Neural cell (in vitro differentiated cells): ENCODE measurements at regions not wholly inside any gene's neighbourhood (a gene's known extent, or its start where the extent isn't known, plus 50 kb on each side); places are given as distances from the start of the nearest gene placed in this dataset.

Experiments used
- H2AFZ ChIP-seq: fragments of 200-600, 300-800 bp; sonication (generic), shearing (Covaris generic); 2 replicates; pipeline ENCODE4 v1.6.0; 2014; ENCODE audit warnings: low read depth, mild to moderate bottlenecking, antibody characterized with exemption, low read length, moderate library complexity
- H3F3A ChIP-seq: fragments of 200-600 bp; shearing (Covaris generic); 2 replicates; pipeline ENCODE4 v1.6.1; 2016; ENCODE audit warnings: mild to moderate bottlenecking, moderate library complexity, mixed read lengths, antibody characterized with exemption, low read length; ENCODE audit not compliant: insufficient read depth, poor library complexity, severe bottlenecking
- H3K27ac ChIP-seq: fragments of 200-600, 300-800 bp; sonication (generic), shearing (Covaris generic); 2 replicates; pipeline ENCODE4 v1.5.1; 2014; ENCODE audit warnings: mild to moderate bottlenecking, low read length, moderate library complexity
- H3K27me3 ChIP-seq: fragments of 300-800, 200-600 bp; sonication (generic), shearing (Covaris generic); 2 replicates; pipeline ENCODE4 v1.6.0; 2014; ENCODE audit warnings: mild to moderate bottlenecking, low read depth, low read length, moderate library complexity; ENCODE audit not compliant: insufficient read depth
- H3K36me3 ChIP-seq: fragments of 300-800, 200-600 bp; sonication (generic), shearing (Covaris generic); 2 replicates; pipeline ENCODE4 v1.5.1; 2014; ENCODE audit warnings: mild to moderate bottlenecking, antibody characterized with exemption, low read length, moderate library complexity; ENCODE audit not compliant: insufficient read depth
- H3K4me2 ChIP-seq: fragments of 300-800, 200-600 bp; sonication (generic), shearing (Covaris generic); 2 replicates; pipeline ENCODE4 v1.6.0; 2014; ENCODE audit warnings: mild to moderate bottlenecking, low read length
- H3K4me3 ChIP-seq: fragments of 300-800, 200-600 bp; sonication (generic), shearing (Covaris generic); 2 replicates; pipeline ENCODE4 v1.5.1; 2014; ENCODE audit warnings: mild to moderate bottlenecking, low read length, moderate library complexity
- H3K79me2 ChIP-seq: fragments of 200-600 bp; shearing (Covaris generic); replicated peaks from 2 replicates; pipeline ENCODE4 v1.6.0; 2014; ENCODE audit warnings: mild to moderate bottlenecking, low read length, moderate library complexity; ENCODE audit not compliant: insufficient read depth
- H3K9ac ChIP-seq: fragments of 300-800, 200-600 bp; sonication (generic), shearing (Covaris generic); 2 replicates; pipeline ENCODE4 v1.6.1; 2016; ENCODE audit warnings: mild to moderate bottlenecking, low read length, mixed read lengths
- H3K9me2 ChIP-seq: fragments of 200-600 bp; shearing (Covaris generic); 2 replicates; pipeline ENCODE4 v1.6.1; 2016; ENCODE audit warnings: mild to moderate bottlenecking, low read length, mixed read lengths; ENCODE audit not compliant: insufficient read depth
- H3K9me3 ChIP-seq: fragments of 200-600, 300-800 bp; sonication (generic), shearing (Covaris generic); 2 replicates; pipeline ENCODE4 v1.6.1; 2016; ENCODE audit warnings: mild to moderate bottlenecking, mixed run types, low read length, moderate library complexity, mixed read lengths
- H4K20me1 ChIP-seq: fragments of 200-600 bp; shearing (Covaris generic); 2 replicates; pipeline ENCODE4 v1.6.1; 2016; ENCODE audit warnings: mild to moderate bottlenecking, mixed run types; ENCODE audit not compliant: insufficient read depth
- CTCF ChIP-seq: fragments of 450-650 bp; IDR thresholded peaks from 2 replicates; pipeline ENCODE4 v1.5.1; 2014; ENCODE audit warnings: antibody characterized with exemption, mild to moderate bottlenecking, moderate library complexity; ENCODE audit not compliant: poor library complexity, severe bottlenecking
- EP300 ChIP-seq: fragments of 450-650 bp; conservative IDR thresholded peaks from 2 replicates; pipeline ENCODE4 v1.6.1; 2014; ENCODE audit warnings: antibody characterized with exemption, mild to moderate bottlenecking, moderate library complexity; ENCODE audit not compliant: poor library complexity, severe bottlenecking
- EZH2 ChIP-seq: fragments of 200-600, 300-800 bp; shearing (Covaris generic), sonication (generic); IDR thresholded peaks from 2 replicates; pipeline ENCODE4 v1.6.1; 2014; ENCODE audit warnings: antibody characterized with exemption, low read length, borderline replicate concordance, mild to moderate bottlenecking; ENCODE audit not compliant: insufficient read depth, poor library complexity, severe bottlenecking
- MXI1 ChIP-seq: fragments of 450-650 bp; conservative IDR thresholded peaks from 2 replicates; pipeline ENCODE4 v1.6.1; 2014; ENCODE audit warnings: antibody characterized with exemption, mild to moderate bottlenecking; ENCODE audit not compliant: poor library complexity, severe bottlenecking
- POLR2AphosphoS5 ChIP-seq: IDR thresholded peaks from 2 replicates; pipeline ENCODE4 v1.6.1; 2012
- RAD21 ChIP-seq: fragments of 450-650 bp; conservative IDR thresholded peaks from 2 replicates; pipeline ENCODE4 v1.6.1; 2014; ENCODE audit warnings: antibody characterized with exemption, mild to moderate bottlenecking, moderate library complexity
- REST ChIP-seq: IDR thresholded peaks from 2 replicates; pipeline ENCODE4 v1.6.1; 2012; ENCODE audit warnings: borderline replicate concordance
- SMC3 ChIP-seq: fragments of 450-650 bp; conservative IDR thresholded peaks from 2 replicates; pipeline ENCODE4 v1.6.1; 2014; ENCODE audit warnings: antibody characterized with exemption, mild to moderate bottlenecking, moderate library complexity; ENCODE audit not compliant: poor library complexity
- TAF1 ChIP-seq: IDR thresholded peaks from 2 replicates; pipeline ENCODE4 v1.6.1; 2012; ENCODE audit warnings: low read depth

DNA sequence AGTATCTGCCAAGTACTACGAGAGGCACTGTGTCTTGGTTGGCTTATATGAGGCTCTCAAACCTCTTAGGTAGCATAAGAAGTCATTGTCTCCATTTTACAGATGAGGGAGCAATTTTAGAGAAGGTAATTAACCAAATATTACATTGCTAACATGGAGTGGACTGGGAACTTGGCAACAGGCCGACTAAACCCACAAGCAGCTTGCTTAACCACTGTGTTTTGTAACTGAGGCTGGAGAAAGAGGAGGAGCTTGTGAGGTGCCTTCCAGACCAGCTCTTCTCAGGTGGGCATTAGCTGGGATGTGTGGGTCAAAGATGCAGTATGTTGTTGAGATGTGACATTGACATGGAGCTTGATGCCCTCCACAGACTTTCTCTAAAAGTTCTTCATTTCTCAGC is 835.6 kb upstream of the RBFOX1 start:
- Histone ChIP-seq H3K9ac (no peak overlapping the region), H3K9me2 (no peaks in the 10 kb centered on the region), H3K27ac (no peak overlapping the region), H3F3A (no peaks in the 10 kb centered on the region), H3K79me2 (no peaks in the 10 kb centered on the region), H4K20me1 (no peaks in the 10 kb centered on the region), H3K4me2 (no peak overlapping the region), H3K27me3 (no peaks in the 10 kb centered on the region), H3K36me3 (no peaks in the 10 kb centered on the region), H2AFZ (no peak overlapping the region), H3K4me3 (no peak overlapping the region), H3K9me3 (no peaks in the 10 kb centered on the region)
- no peak for TF ChIP-seq TAF1
- no peak for TF ChIP-seq MXI1
- TF ChIP-seq POLR2AphosphoS5: no peak
- TF ChIP-seq CTCF: no peak
- TF ChIP-seq SMC3: no peak
- TF ChIP-seq RAD21: no peak
- TF ChIP-seq EZH2: no peak
- no peak for TF ChIP-seq REST

- no peak overlapping the region for H3K4me3 ChIP-seq
- H3K9ac ChIP-seq: no peak overlapping the region
- no peaks in the 10 kb centered on the region for H3F3A ChIP-seq
- H3K9me2 ChIP-seq: no peaks in the 10 kb centered on the region
- no peak overlapping the region for H3K27ac ChIP-seq
- no peak overlapping the region for H3K4me2 ChIP-seq
- no peak overlapping the region for H2AFZ ChIP-seq
- TF ChIP-seq EZH2 (no peak), REST (no peak), MXI1 (no peak), TAF1 (no peak), EP300 (no peak), POLR2AphosphoS5 (no peak), SMC3 (no peak), CTCF (no peak), RAD21 (no peak)
- no peaks in the 10 kb centered on the region for H3K36me3 ChIP-seq
- no peaks in the 10 kb centered on the region for H3K27me3 ChIP-seq
- H3K9me3 ChIP-seq: no peaks in the 10 kb centered on the region
- no peaks in the 10 kb centered on the region for H3K79me2 ChIP-seq
- H4K20me1 ChIP-seq: no peaks in the 10 kb centered on the region
These were observed 837.0 kb upstream of the RBFOX1 start for GRCh38 chr16:6495486-6496210.
